ENCODE measurements at regions not wholly inside any gene's neighbourhood (a gene's known extent, or its start where the extent isn't known, plus 50 kb on each side); places are given as distances from the start of the nearest gene placed in this dataset.
"Not testable (repeated sequence)": the region's sequence is repeated elsewhere in the genome, so short reads cannot be mapped to it uniquely, and the experiment has no call there.

DNA sequence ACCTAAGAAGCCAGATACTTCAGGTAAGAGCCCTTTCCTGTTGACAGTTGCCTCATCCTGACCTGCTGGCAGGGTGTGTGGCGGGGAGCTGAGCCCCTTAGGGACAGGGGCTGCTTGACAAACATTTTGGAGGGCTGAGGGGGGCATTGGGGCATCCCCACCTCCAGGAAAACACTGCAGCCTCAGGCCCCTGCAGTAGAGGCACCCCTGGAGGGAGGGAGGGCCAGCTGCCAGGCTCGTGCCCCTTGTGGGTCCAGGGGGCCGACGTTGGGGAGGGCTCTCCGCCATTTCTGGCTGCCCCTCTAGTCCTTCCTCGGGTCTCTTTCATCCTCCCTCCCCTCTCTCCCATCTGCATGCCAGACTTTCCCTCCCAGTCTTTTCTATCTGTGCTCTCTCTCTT lies 177.3 kb downstream of the RPS24 start:
- no peak for DNase-seq (ENCODE audit: low read depth)

- DNase-seq (ENCODE audit: low read depth), result no peak
Measured at GRCh38 chr10:78211561-78212051, 177.9 kb downstream of the RPS24 start.

DNA sequence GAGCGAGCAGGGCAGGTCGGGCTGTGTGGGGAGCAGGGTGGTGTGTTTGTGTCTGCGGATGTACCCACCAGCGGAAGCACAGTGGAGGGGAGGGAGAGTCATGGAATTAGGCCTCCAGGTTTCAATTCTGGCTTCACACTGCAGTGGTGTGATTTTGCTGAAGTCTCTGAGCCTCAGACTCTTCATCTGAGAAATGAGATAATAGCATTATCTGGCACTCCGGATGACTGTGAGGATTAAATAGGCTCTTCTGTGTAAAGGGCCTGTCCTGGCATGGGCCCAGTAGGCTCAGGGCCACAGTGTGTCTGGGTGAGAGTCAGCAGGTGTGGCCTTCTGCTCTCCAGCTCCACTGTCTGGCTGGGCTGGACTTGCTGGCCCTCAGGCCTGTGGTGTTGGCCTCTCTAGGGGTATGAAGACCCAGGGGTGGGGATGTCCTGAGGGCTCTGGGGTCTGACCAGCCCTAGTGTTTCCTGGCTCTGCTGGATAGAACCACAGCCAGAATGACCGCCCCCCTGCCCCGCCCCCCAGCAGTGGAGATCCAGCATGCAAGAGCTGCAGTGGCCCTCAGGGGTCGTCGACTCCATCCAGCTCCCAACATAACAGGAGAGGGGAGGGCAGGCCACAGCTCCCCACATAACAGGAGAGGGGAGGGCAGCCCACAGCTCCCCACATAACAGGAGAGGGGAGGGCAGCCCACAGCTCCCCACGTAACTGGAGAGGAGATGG lies 178.6 kb downstream of the RPS24 start:
- no peak for DNase-seq (ENCODE audit: low read depth)

DNA sequence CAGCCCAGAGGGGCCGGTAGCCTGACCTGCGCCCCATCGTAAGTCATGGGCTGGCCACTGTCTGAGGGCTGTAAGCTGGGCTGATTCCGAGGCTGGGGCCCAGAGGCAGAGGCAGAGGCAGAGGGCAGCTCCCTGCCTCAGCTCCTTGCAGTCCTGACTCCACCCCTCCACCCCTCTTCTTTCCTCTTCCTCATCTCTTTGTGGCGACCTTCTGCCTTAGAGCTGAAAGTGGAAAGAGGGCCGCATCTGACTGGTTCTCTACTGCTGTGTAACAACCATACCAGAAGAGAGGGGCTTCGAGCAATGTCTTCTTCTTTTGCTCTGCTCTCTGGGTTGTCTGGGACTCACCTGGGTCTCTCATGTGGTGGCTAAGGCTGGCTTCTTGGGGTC lies 179.1 kb downstream of the RPS24 start:
- no peak for DNase-seq (ENCODE audit: low read depth)

- no peak for DNase-seq (ENCODE audit: low read depth)
Measured at GRCh38 chr10:78214955-78215354, 181.3 kb downstream of the RPS24 start.

DNA sequence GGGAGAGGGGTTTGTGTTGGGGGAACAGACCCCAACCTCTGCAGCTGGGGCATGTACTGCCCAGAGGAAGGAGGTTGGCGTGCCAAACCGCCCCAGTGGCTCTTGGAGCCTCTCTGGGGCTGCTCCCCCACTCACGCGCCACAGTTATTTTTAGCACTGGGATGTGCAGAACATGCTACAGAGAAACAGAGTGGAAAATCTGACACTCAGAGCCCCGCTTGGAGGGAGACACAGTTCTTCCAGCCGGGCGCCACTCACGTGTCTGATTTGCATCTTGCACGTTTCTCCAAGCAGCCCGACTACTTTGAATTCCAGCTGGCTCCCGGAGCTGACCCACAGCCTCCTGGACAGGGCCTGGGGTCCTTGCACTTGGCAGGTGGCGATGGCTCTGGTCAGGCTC lies 182.0 kb downstream of the RPS24 start:
- no peak for DNase-seq (ENCODE audit: low read depth)

- DNase-seq (ENCODE audit: low read depth), result no peak
Measured at GRCh38 chr10:78217336-78217735, 183.7 kb downstream of the RPS24 start.

- no peak for DNase-seq (ENCODE audit: low read depth)
Measured at GRCh38 chr10:78218798-78219490, 185.3 kb downstream of the RPS24 start.

DNA sequence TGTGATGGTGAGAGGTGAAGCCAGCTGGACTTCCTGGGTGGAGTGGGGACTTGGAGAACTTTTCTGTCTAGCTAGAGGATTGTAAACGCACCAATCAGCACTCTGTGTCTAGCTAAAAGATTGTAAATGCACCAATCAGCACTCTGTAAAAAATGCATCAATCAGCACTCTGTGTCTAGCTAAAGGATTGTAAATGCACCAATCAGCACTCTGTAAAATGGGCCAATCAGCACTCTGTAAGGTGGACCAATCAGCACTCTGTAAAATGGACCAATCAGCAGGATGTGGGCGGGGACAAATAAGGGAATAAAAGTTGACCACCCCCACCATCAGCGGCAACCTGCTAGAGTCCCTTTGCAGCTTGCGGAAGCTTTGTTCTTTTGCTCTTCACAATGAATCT lies 185.9 kb downstream of the RPS24 start:
- not testable (repeated sequence) for DNase-seq (ENCODE audit: low read depth)

GRCh38 chr10:78220781-78221180 lies 187.1 kb downstream of the RPS24 start:
- DNase-seq (ENCODE audit: low read depth), result no peak

DNA sequence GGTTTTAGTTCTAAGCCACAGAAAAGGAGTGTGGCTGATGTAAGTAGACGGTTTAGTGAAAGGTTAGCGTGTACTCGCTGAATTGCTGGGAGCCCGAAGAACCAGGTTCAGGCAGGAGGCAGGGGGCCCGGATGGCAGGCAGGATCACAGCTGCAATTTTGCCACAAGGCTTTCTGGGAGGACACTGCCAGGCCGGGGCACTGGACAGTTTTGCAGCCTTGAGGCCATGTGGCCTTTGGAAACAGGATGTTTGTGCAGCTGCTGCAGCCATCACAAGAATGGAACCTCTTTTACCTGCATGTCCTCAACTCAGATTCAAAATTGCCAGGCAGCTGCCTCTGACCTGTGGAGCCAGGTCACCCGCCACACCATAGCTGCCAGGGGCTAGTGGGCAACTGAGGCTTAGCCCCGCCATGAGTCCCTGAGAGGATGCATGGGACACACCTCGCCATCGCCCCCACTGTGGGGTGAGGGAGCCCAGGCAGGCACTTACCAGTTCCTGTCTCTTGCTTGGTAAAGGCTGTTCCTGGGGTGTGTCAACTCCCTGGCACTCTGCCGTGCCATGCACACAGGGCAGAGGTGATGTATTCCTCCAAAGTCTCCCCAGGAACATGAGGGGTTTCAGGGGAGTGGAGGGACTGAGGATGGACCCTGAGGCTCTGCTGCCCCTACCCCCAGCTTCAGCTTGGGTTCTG lies 188.6 kb downstream of the RPS24 start:
- no peak for DNase-seq (ENCODE audit: low read depth)

- no peak for DNase-seq (ENCODE audit: low read depth)
Measured at GRCh38 chr10:78223088-78223487, 189.4 kb downstream of the RPS24 start.

DNA sequence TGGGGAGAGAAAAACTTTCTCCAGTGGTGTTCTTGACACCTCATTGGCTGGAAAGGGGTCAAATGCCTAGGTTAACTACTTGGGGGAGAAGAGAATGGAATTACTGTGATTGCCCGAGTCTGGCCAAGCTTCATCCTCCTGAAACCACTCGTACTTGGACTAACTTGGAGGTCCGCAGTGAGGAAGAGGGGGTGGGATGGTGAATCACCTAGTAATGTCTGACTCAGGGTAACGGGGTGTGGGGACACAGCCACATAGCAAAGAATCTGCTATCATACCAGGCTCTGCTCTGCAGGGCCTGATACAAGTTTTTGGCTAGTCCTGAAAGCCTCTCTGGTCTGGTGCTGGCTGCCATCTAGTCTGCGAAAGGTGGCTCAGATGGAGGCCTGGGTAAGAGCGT lies 190.9 kb downstream of the RPS24 start:
- DNase-seq (ENCODE audit: low read depth), result no peak

- DNase-seq (ENCODE audit: low read depth), result no peak
Measured at GRCh38 chr10:78225594-78225993, 191.9 kb downstream of the RPS24 start.

DNA sequence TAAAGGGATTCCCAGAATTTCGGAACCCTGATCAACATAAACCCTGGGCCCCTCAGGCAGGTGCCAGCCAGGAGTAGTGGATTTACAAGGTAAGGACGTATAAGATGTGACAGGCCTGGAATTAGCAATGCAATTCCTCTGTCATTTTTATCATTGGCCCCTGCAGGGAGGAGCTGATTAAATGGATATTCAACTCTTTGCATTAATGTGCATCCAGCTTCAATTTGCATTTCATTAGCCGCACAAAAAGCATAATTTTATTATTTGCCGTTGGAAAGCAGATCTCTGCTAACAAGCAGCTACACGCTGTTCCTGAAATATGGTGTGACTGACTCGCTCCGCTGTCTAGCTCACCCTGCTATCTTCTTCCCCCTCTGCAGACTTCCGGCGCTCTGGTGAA lies 195.8 kb downstream of the RPS24 start:
- DNase-seq (ENCODE audit: low read depth), result peak; percentile 49

GRCh38 chr10:78229950-78230675 lies 196.4 kb downstream of the RPS24 start:
- no peak for DNase-seq (ENCODE audit: low read depth)

DNA sequence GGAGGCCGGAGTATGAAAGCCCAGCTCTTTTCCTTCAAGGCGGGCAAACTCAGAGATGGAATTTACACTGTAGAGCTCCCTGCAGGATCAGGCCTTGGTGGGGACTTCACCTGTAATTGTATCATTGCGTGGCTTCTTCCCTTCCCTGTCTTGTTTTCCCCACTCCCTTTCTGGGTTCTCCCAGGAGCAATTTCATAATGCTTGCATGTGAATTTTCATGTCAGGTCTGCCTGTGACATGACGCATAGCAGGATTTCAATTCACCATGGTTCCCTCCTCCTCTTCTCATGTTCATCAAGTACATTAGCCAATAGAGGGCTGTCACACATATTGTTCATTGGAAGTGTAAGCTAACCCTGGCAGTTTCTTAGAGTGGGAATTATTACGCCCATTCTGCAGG lies 197.7 kb downstream of the RPS24 start:
- DNase-seq (ENCODE audit: low read depth), result no peak

- DNase-seq (ENCODE audit: low read depth), result no peak
Measured at GRCh38 chr10:78231939-78232338, 198.3 kb downstream of the RPS24 start.

- DNase-seq (ENCODE audit: low read depth), result no peak
Measured at GRCh38 chr10:78236416-78237015, 202.9 kb downstream of the RPS24 start.

DNA sequence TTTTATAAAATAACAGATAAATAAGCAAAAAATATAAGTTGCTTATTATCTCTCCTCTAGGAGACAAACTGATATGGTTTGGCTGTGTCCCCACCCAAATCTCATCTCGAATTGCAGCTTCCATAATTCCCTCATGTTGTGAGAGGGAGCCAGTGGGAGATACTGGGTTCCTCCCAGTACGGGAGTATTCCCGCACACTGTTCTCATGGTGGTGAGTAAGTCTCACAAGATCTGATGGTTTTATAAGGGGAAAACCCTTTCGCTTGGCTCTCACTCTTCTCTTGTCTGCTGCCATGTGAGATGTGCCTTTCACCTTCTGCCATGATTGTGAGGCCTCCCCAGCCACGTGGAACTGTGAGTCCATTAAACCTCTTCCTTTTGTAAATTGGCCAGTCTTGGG lies 204.3 kb downstream of the RPS24 start:
- DNase-seq (ENCODE audit: low read depth), result not testable (repeated sequence)

DNA sequence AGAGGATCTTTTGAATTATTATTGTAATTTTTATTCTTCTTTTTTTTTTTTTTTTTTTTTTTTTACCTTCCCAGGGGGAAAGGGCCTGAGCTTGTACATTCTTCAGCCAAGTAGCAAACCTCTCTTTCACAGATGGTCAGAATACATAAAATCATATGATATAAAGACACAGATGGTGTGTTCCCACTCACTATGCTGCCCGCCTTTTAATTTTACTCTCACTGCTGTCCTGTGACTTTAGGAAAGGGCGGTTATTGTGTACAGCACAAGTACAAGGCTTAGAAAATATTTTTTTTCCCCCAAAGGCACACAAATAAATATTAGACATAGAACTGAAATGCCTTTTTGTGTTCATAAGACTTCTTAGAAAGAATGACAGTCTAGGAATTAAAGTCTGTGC lies 213.6 kb downstream of the RPS24 start:
- no peak for DNase-seq (ENCODE audit: low read depth)

- DNase-seq (ENCODE audit: low read depth), result no peak
Measured at GRCh38 chr10:78247821-78248220, 214.2 kb downstream of the RPS24 start.
